A549 (cell line): ENCODE measurements at regions not wholly inside any gene's neighbourhood (a gene's known extent, or its start where the extent isn't known, plus 50 kb on each side); places are given as distances from the start of the nearest gene placed in this dataset.

Experiments
- POLR2A ChIP-seq: IDR thresholded peaks from 2 replicates; pipeline ENCODE4 v1.6.1; 2012; ENCODE audit warnings: mild to moderate bottlenecking, low read length
- TF ChIP-seq, protein P1 (sequence below): fragments of >200 bp; sonication (Bioruptor Twin); formaldehyde crosslinking; IDR thresholded peaks from 3 replicates; pipeline ENCODE4 v1.5.1; 2016
- TF ChIP-seq, protein P2 (sequence below): fragments of 450-650 bp; IDR thresholded peaks from 2 replicates; pipeline ENCODE4 v1.6.1; 2014; ENCODE audit warnings: antibody characterized with exemption

DNA sequence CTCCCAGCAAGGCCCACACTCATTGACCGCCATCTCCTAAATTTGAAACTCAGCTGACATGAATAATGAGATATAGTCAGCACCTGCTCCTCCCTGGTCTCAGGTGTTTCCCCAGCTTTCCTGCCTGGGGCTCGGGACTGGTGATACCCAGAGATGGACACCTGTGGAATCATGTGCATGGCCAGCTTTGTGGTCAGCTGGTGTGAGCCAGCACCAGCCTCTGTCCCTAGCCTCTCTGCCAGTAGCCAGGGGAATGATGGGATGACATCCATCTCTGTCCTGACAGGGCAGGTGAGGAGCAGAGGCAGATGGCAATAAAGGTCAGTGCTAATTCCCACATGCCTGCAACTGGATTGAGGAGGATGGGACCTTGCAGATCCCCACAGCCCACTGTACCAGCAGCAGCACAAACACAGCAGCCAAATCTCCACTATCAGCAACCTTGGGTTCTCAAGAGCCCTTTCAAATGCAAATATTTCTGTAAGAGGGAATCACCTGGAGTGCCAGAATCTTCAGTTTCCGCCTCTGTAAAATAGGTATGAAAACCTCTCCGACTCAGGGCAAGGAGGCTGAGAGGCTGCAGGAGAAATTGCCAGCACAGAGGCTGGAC, 329.2 kb upstream of the ZMIZ1 start:
- TF ChIP-seq, protein P1, sequence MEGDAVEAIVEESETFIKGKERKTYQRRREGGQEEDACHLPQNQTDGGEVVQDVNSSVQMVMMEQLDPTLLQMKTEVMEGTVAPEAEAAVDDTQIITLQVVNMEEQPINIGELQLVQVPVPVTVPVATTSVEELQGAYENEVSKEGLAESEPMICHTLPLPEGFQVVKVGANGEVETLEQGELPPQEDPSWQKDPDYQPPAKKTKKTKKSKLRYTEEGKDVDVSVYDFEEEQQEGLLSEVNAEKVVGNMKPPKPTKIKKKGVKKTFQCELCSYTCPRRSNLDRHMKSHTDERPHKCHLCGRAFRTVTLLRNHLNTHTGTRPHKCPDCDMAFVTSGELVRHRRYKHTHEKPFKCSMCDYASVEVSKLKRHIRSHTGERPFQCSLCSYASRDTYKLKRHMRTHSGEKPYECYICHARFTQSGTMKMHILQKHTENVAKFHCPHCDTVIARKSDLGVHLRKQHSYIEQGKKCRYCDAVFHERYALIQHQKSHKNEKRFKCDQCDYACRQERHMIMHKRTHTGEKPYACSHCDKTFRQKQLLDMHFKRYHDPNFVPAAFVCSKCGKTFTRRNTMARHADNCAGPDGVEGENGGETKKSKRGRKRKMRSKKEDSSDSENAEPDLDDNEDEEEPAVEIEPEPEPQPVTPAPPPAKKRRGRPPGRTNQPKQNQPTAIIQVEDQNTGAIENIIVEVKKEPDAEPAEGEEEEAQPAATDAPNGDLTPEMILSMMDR, result no peak
- TF ChIP-seq, protein P2, sequence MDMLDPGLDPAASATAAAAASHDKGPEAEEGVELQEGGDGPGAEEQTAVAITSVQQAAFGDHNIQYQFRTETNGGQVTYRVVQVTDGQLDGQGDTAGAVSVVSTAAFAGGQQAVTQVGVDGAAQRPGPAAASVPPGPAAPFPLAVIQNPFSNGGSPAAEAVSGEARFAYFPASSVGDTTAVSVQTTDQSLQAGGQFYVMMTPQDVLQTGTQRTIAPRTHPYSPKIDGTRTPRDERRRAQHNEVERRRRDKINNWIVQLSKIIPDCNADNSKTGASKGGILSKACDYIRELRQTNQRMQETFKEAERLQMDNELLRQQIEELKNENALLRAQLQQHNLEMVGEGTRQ, result no peak
- TF ChIP-seq POLR2A, result no peak
